ENCODE measurements at regions not wholly inside any gene's neighbourhood (a gene's known extent, or its start where the extent isn't known, plus 50 kb on each side); places are given as distances from the start of the nearest gene placed in this dataset.

- TF ChIP-seq, protein P1, sequence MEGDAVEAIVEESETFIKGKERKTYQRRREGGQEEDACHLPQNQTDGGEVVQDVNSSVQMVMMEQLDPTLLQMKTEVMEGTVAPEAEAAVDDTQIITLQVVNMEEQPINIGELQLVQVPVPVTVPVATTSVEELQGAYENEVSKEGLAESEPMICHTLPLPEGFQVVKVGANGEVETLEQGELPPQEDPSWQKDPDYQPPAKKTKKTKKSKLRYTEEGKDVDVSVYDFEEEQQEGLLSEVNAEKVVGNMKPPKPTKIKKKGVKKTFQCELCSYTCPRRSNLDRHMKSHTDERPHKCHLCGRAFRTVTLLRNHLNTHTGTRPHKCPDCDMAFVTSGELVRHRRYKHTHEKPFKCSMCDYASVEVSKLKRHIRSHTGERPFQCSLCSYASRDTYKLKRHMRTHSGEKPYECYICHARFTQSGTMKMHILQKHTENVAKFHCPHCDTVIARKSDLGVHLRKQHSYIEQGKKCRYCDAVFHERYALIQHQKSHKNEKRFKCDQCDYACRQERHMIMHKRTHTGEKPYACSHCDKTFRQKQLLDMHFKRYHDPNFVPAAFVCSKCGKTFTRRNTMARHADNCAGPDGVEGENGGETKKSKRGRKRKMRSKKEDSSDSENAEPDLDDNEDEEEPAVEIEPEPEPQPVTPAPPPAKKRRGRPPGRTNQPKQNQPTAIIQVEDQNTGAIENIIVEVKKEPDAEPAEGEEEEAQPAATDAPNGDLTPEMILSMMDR (IDR thresholded peaks at IDR 0.05 in 2 of 3, conservative IDR thresholded peaks at IDR 0.05 in 1 of 3; ENCODE audit: borderline replicate concordance in 1 of 3, insufficient read depth in 1 of 3, low read depth in 2 of 3, low read length in 2 of 3): no peak
- TF ChIP-seq MAX (IDR thresholded peaks at IDR 0.05) (no peak), EGR1 (IDR thresholded peaks at IDR 0.05; ENCODE audit: low read depth) (no peak), EZH2phosphoT487 (IDR thresholded peaks at IDR 0.05; ENCODE audit: borderline replicate concordance) (no peak)
These were observed 1567.3 kb downstream of the SLITRK5 start (continued) for GRCh38 chr13:89238496-89238895.

GRCh38 chr13:89239361-89240127, 1568.4 kb downstream of the SLITRK5 start:
- H2AFZ ChIP-seq (ENCODE audit: low read depth, low read length, poor library complexity, severe bottlenecking): no peak overlapping the region
- no peaks in the 10 kb centered on the region for H3K27me3 ChIP-seq (ENCODE audit: insufficient read depth, low read length)
- no peak overlapping the region for H3K9ac ChIP-seq (ENCODE audit: low read length)
- H3K79me2 ChIP-seq (ENCODE audit: insufficient read depth, low read length): no peaks in the 10 kb centered on the region
- H3K4me3 ChIP-seq (replicated peaks in 1 of 2; ENCODE audit: low read depth in 1 of 2, low read length in 2 of 2): no peak overlapping the region
- ChIA-PET CTCF (no interaction called here), RAD21 (ENCODE audit: low non-redundant PET in 1 of 2, low total read pairs in 2 of 2, uncharacterized antibody in 2 of 2, unreplicated experiment in 2 of 2) (no interaction called here), POLR2A (no interaction called here)
- H3K4me2 ChIP-seq (ENCODE audit: low read length): no peak overlapping the region
- BruUV-seq (replicated peaks): no TSS peak
- no peak for TF ChIP-seq SIN3A (IDR thresholded peaks at IDR 0.05; ENCODE audit: low read depth)
- TF ChIP-seq, protein P2, sequence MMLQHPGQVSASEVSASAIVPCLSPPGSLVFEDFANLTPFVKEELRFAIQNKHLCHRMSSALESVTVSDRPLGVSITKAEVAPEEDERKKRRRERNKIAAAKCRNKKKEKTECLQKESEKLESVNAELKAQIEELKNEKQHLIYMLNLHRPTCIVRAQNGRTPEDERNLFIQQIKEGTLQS (IDR thresholded peaks at IDR 0.05): no peak
- TF ChIP-seq RAD21 (IDR thresholded peaks at IDR 0.05; ENCODE audit: low read depth): no peak
- no peak for TF ChIP-seq ZFX (IDR thresholded peaks at IDR 0.05)
- no peaks in the 10 kb centered on the region for H3K4me1 ChIP-seq (ENCODE audit: control insufficient read depth in 1 of 2, insufficient read depth in 2 of 2, low read length in 2 of 2)
- DNase-seq (ENCODE audit: low read depth, low spot score) (no peak), ATAC-seq (no peak)
- no peak overlapping the region for H3K27ac ChIP-seq (ENCODE audit: low read depth, low read length)
- no peaks in the 10 kb centered on the region for H3K36me3 ChIP-seq (ENCODE audit: control insufficient read depth in 1 of 2, insufficient read depth in 2 of 2, low read length in 2 of 2)
- intact Hi-C loops (cut with micrococcal nuclease): no loop called here
- no peaks in the 10 kb centered on the region for H4K20me1 ChIP-seq (ENCODE audit: insufficient read depth)
- no peaks in the 10 kb centered on the region for H3K9me2 ChIP-seq (ENCODE audit: insufficient read depth)
- H3K9me3 ChIP-seq (ENCODE audit: control insufficient read depth in 1 of 2, insufficient read depth in 1 of 2, low read depth in 1 of 2, low read length in 2 of 2): no peaks in the 10 kb centered on the region

All from HCT116 (cell line).